ENCODE measurements at regions not wholly inside any gene's neighbourhood (a gene's known extent, or its start where the extent isn't known, plus 50 kb on each side); places are given as distances from the start of the nearest gene placed in this dataset.

GRCh38 chr11:50214376-50214775, 181.7 kb downstream of the OR4C45 start:
- TF ChIP-seq, protein P1, sequence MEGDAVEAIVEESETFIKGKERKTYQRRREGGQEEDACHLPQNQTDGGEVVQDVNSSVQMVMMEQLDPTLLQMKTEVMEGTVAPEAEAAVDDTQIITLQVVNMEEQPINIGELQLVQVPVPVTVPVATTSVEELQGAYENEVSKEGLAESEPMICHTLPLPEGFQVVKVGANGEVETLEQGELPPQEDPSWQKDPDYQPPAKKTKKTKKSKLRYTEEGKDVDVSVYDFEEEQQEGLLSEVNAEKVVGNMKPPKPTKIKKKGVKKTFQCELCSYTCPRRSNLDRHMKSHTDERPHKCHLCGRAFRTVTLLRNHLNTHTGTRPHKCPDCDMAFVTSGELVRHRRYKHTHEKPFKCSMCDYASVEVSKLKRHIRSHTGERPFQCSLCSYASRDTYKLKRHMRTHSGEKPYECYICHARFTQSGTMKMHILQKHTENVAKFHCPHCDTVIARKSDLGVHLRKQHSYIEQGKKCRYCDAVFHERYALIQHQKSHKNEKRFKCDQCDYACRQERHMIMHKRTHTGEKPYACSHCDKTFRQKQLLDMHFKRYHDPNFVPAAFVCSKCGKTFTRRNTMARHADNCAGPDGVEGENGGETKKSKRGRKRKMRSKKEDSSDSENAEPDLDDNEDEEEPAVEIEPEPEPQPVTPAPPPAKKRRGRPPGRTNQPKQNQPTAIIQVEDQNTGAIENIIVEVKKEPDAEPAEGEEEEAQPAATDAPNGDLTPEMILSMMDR (IDR thresholded peaks at IDR 0.05): no peak
- no peak for TF ChIP-seq POLR2A (IDR thresholded peaks at IDR 0.05)

Measured in body of pancreas (tissue), 4 donors.